Keratinocyte (primary cell): ENCODE measurements at regions not wholly inside any gene's neighbourhood (a gene's known extent, or its start where the extent isn't known, plus 50 kb on each side); places are given as distances from the start of the nearest gene placed in this dataset.
A peak's percentile ranks its signal among the peaks of the same experiment; 100 is the strongest.

Source experiments
- DNase-seq: peaks from one replicate; pipeline ENCODE4 v3.0.0-alpha.2; 2011; ENCODE audit warnings: low read depth, missing footprints, low spot score
- FAIRE-seq: peaks from 2 replicates; lab custom pipeline; 2011; peaks lifted over from hg19 to GRCh38; lab: Jason Lieb, UNC
- H2AFZ ChIP-seq: 2 replicates; pipeline ENCODE4 v1.6.0; 2012; ENCODE audit warnings: low read length, control low read depth, inconsistent platforms; ENCODE audit not compliant: control insufficient read depth
- H3K27ac ChIP-seq: 2 replicates; pipeline ENCODE4 v1.5.1; 2011; ENCODE audit warnings: low read length; ENCODE audit not compliant: control insufficient read depth, insufficient read depth
- H3K27me3 ChIP-seq: 3 replicates; pipeline ENCODE4 v1.6.0; 2011; ENCODE audit warnings: low read length; ENCODE audit not compliant: control insufficient read depth, insufficient read depth; ENCODE audit errors: extremely low read depth
- H3K36me3 ChIP-seq, 2 experiments: 2 replicates in 1 of 2; 3 replicates in 1 of 2; pipeline ENCODE4 v1.5.1; 2011; ENCODE audit warnings: low read length in 2 of 2, mild to moderate bottlenecking in 1 of 2; ENCODE audit not compliant: control insufficient read depth in 2 of 2, insufficient read depth in 2 of 2; ENCODE audit errors: extremely low read depth in 1 of 2
- H3K4me1 ChIP-seq: 3 replicates; pipeline ENCODE4 v1.5.1; 2011; ENCODE audit warnings: low read length; ENCODE audit not compliant: control insufficient read depth, insufficient read depth; ENCODE audit errors: extremely low read depth
- H3K4me2 ChIP-seq: 3 replicates; pipeline ENCODE4 v1.6.0; 2011; ENCODE audit warnings: low read depth, low read length; ENCODE audit not compliant: control insufficient read depth, insufficient read depth; ENCODE audit errors: extremely low read depth
- H3K4me3 ChIP-seq, 3 experiments: fragments of 200-600 bp in 1 of 3; sonication (generic) in 1 of 3; 2 replicates in 2 of 3; 3 replicates in 1 of 3; pipeline ENCODE4 v1.5.1; 2011 to 2016; ENCODE audit warnings: low read length in 3 of 3, mild to moderate bottlenecking in 3 of 3, control low read depth in 2 of 3, inconsistent platforms in 1 of 3, low read depth in 1 of 3, mixed read lengths in 1 of 3, mixed run types in 1 of 3, moderate library complexity in 1 of 3; ENCODE audit not compliant: control insufficient read depth in 2 of 3, insufficient read depth in 2 of 3; ENCODE audit errors: extremely low read depth in 1 of 3
- H3K79me2 ChIP-seq: 2 replicates; pipeline ENCODE4 v1.6.0; 2012; ENCODE audit warnings: low read length; ENCODE audit not compliant: control insufficient read depth, insufficient read depth
- H3K9ac ChIP-seq: 3 replicates; pipeline ENCODE4 v1.6.0; 2011; ENCODE audit warnings: low read length; ENCODE audit not compliant: control insufficient read depth, insufficient read depth; ENCODE audit errors: extremely low read depth
- H3K9me1 ChIP-seq: 3 replicates; pipeline ENCODE4 v1.6.0; 2011; ENCODE audit warnings: low read length; ENCODE audit not compliant: control insufficient read depth, insufficient read depth; ENCODE audit errors: extremely low read depth
- H3K9me3 ChIP-seq: 2 replicates; pipeline ENCODE4 v1.5.1; 2012; ENCODE audit warnings: low read depth, low read length; ENCODE audit not compliant: control insufficient read depth
- H4K20me1 ChIP-seq: 3 replicates; pipeline ENCODE4 v1.6.0; 2011; ENCODE audit warnings: low read length; ENCODE audit not compliant: control insufficient read depth, insufficient read depth; ENCODE audit errors: extremely low read depth
- CTCF ChIP-seq, 3 experiments: IDR thresholded peaks in 1 of 3; conservative IDR thresholded peaks in 1 of 3; optimal IDR thresholded peaks in 1 of 3; 2 replicates in 2 of 3; 3 replicates in 1 of 3; pipeline versions ENCODE3 to v1.5.1; 2011; ENCODE audit warnings: low read length in 3 of 3, mild to moderate bottlenecking in 3 of 3, moderate library complexity in 2 of 3, control low read depth in 1 of 3, inconsistent platforms in 1 of 3; ENCODE audit not compliant: insufficient read depth in 2 of 3; ENCODE audit errors: extremely low read depth in 1 of 3
- EZH2 ChIP-seq: IDR thresholded peaks from one replicate; pipeline ENCODE4 v1.6.1; 2012; ENCODE audit warnings: inconsistent platforms, mild to moderate bottlenecking, low read length, moderate library complexity
- dilution Hi-C: fragments of 300-500 bp; cut with MboI; formaldehyde crosslinking; loops from one replicate; pipeline ENCODE4 v1.7.0; 2020; ENCODE audit warnings: low sequenced_read_pairs; ENCODE audit not compliant: extremely low pct_ligation_motif_present

GRCh38 chrX:25523574-25524540, 508.1 kb upstream of the ARX start:
- no peak overlapping the region for H3K27ac ChIP-seq
- no peak overlapping the region for H2AFZ ChIP-seq
- no peak overlapping the region for H3K9ac ChIP-seq
- no peak for DNase-seq
- no peaks in the 10 kb centered on the region for H3K4me1 ChIP-seq
- H3K4me3 ChIP-seq, result no peak overlapping the region
- H4K20me1 ChIP-seq, result no peaks in the 10 kb centered on the region
- H3K79me2 ChIP-seq, result no peaks in the 10 kb centered on the region
- H3K4me2 ChIP-seq, result no peak overlapping the region
- dilution Hi-C loops, result no loop called here
- H3K9me1 ChIP-seq, result no peaks in the 10 kb centered on the region
- H3K9me3 ChIP-seq, result no peaks in the 10 kb centered on the region
- no peaks in the 10 kb centered on the region for H3K36me3 ChIP-seq
- no peaks in the 10 kb centered on the region for H3K27me3 ChIP-seq
- no peak for FAIRE-seq
- TF ChIP-seq CTCF (optimal IDR thresholded peaks at IDR 0.05 in 1 of 3, IDR thresholded peaks at IDR 0.05 in 1 of 3, conservative IDR thresholded peaks at IDR 0.05 in 1 of 3; ENCODE audit: extremely low read depth in 1 of 3, insufficient read depth in 2 of 3, low read length in 3 of 3) (peak in 2 of 3 experiments; percentile 13 to 15), EZH2 (no peak)

GRCh38 chrX:25527156-25527555, 511.4 kb upstream of the ARX start:
- FAIRE-seq (no peak), DNase-seq (no peak)
- H3K9ac ChIP-seq, result no peak overlapping the region
- no peaks in the 10 kb centered on the region for H3K36me3 ChIP-seq
- no peaks in the 10 kb centered on the region for H3K27me3 ChIP-seq
- no peak for TF ChIP-seq CTCF (optimal IDR thresholded peaks at IDR 0.05 in 1 of 3, IDR thresholded peaks at IDR 0.05 in 1 of 3, conservative IDR thresholded peaks at IDR 0.05 in 1 of 3; ENCODE audit: extremely low read depth in 1 of 3, insufficient read depth in 2 of 3, low read length in 3 of 3)
- no peak for TF ChIP-seq EZH2
- no peaks in the 10 kb centered on the region for H3K79me2 ChIP-seq
- no peak overlapping the region for H3K4me3 ChIP-seq
- no peak overlapping the region for H2AFZ ChIP-seq
- no peak overlapping the region for H3K4me2 ChIP-seq
- no peaks in the 10 kb centered on the region for H4K20me1 ChIP-seq
- H3K4me1 ChIP-seq, result no peaks in the 10 kb centered on the region
- no peaks in the 10 kb centered on the region for H3K9me3 ChIP-seq
- no peaks in the 10 kb centered on the region for H3K9me1 ChIP-seq
- dilution Hi-C loops, result no loop called here
- H3K27ac ChIP-seq, result no peak overlapping the region
